Epithelial cell of proximal tubule (primary cell): ENCODE measurements at regions not wholly inside any gene's neighbourhood (a gene's known extent, or its start where the extent isn't known, plus 50 kb on each side); places are given as distances from the start of the nearest gene placed in this dataset.

ENCODE experiments used
- DNase-seq: peaks from one replicate; pipeline ENCODE4 v3.0.0-alpha.2; 2011; ENCODE audit warnings: low read depth
- H3K4me3 ChIP-seq: 2 replicates; pipeline ENCODE4 v1.5.1; 2011; ENCODE audit warnings: low read depth, mild to moderate bottlenecking, low read length
- TF ChIP-seq, protein P1 (sequence below): conservative IDR thresholded peaks from 2 replicates; pipeline ENCODE4 v1.5.1; 2012; ENCODE audit warnings: low read depth, mild to moderate bottlenecking, low read length

DNA sequence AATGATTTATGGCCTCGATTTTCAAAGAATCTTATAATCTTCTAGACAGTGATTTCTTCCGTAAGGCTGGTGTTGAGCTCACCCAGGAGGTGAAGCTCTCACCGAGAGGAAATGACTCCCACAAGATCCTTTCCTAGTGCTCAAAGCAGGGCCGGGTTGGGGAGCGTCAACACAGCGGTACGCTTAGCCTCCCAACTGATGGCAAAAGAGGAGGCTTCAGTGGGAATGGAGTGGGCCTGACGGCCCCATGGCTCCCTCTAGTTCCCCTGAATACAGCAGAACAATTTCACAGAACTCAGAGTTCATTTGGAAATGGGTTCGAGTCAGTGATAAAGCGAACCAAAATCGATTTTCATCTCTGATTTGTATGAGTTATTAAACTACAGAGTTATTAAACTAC, 449.5 kb downstream of the KLF12 start:
- TF ChIP-seq, protein P1, sequence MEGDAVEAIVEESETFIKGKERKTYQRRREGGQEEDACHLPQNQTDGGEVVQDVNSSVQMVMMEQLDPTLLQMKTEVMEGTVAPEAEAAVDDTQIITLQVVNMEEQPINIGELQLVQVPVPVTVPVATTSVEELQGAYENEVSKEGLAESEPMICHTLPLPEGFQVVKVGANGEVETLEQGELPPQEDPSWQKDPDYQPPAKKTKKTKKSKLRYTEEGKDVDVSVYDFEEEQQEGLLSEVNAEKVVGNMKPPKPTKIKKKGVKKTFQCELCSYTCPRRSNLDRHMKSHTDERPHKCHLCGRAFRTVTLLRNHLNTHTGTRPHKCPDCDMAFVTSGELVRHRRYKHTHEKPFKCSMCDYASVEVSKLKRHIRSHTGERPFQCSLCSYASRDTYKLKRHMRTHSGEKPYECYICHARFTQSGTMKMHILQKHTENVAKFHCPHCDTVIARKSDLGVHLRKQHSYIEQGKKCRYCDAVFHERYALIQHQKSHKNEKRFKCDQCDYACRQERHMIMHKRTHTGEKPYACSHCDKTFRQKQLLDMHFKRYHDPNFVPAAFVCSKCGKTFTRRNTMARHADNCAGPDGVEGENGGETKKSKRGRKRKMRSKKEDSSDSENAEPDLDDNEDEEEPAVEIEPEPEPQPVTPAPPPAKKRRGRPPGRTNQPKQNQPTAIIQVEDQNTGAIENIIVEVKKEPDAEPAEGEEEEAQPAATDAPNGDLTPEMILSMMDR, result no peak
- DNase-seq, result no peak

DNA sequence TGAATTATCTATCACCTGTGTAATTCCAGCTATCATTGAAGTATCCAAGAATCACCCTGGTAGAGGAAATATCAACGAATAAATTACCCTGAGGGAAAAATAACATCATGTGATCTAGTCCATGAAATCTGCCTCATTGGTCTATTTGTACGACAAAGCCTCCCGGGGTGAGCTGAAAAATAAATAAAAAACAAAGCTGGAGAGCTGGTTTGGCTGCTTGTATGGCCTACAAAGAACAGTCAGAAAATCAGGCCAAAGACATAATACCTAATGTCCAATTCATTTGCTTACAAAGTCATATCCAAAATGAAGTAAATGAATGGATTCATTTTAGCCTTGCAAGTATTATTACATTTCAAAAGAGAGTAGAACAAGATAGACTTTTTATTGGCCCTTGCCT, 449.9 kb downstream of the KLF12 start:
- no peak overlapping the region for H3K4me3 ChIP-seq
- no peak for DNase-seq
- TF ChIP-seq, protein P1, result no peak

More for the DNA sequence above, 449.5 kb downstream of the KLF12 start:
- no peak overlapping the region for H3K4me3 ChIP-seq

DNA sequence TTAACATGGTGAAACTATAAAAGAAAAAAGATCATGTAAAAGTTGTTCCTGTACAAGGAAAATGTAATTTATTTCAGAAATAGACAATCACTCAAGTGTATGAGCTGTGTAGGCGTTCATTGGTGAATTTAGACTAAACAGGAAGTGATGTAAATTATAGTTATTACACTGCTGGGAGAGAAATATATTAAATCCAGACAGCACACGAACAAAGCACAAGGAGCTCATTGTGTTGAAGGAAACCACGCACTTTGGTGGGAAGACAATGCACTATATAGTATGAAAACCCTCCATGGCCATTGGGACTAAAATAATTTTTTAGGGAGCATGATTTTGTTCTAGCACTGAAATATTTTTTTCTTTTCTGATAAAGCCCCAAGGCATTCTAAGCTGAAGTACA, 450.5 kb downstream of the KLF12 start:
- no peak for DNase-seq
- H3K4me3 ChIP-seq, result no peak overlapping the region
- TF ChIP-seq, protein P1, result no peak

DNA sequence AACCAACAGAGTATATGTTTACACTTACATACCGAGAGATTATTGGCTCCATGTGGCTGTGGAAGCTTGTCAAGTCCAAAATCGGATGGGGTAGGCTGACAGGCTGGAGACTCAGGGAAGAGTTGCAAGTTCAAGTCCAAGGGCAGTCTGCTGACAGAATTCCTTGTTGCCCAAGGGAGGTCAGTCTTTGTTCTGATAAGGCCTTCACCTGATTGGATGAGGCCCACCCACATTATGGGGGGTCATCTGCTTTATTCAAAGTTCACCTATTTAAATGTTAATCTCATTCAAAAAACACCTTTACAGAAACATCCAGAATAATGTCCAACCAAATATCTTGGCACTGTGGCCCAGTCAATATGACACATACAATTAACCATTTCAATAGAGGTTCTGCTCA, 452.4 kb downstream of the KLF12 start:
- DNase-seq, result no peak
- TF ChIP-seq, protein P1, result no peak
- H3K4me3 ChIP-seq, result no peak overlapping the region

DNA sequence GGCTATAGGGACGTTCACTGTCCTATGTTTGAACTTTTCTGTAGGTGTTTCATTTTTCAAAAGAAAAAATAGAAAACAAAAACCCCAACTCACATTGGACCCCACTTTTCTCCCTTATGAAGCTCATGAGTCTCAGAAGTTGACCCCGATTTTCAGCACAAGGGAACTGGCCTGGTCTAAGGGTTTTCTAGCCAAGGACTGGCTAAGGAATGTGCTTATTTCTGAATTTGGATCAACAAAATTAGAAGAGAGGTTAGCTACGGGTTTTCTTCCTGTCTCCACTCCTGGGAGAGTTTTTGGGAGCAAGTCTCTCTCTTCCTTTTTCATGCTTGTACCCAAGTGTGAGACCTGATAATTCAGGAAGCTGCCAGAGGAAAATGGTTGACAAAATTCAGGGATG, 453.2 kb downstream of the KLF12 start:
- H3K4me3 ChIP-seq, result no peak overlapping the region
- TF ChIP-seq, protein P1, result no peak
- DNase-seq, result no peak

DNA sequence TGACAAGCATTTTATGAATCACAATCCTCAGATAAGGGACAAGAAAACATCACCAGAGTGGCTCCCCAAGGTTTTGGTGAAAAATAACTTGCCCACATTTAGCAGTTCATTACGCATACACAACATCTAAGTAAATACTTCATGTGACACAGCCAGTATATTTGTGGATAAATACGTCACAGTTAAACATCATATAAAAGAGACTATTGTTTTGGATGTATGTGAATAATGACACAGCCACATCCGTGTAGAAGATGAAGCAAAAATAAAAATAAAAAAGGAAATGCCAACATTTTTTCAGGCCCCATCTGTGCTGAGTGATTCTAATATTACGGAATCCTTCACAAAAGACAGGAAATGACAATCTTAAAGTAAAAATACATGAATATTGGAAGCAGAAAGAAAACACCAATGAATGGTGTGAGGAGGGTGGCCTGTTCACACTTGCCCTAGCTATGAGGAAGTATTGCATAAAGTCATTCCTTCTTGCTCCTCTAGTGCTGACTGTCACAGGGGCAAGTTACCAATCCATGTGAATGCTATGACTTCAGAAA, 457.1 kb downstream of the KLF12 start:
- DNase-seq, result no peak
- TF ChIP-seq, protein P1, result no peak
- H3K4me3 ChIP-seq, result no peak overlapping the region

DNA sequence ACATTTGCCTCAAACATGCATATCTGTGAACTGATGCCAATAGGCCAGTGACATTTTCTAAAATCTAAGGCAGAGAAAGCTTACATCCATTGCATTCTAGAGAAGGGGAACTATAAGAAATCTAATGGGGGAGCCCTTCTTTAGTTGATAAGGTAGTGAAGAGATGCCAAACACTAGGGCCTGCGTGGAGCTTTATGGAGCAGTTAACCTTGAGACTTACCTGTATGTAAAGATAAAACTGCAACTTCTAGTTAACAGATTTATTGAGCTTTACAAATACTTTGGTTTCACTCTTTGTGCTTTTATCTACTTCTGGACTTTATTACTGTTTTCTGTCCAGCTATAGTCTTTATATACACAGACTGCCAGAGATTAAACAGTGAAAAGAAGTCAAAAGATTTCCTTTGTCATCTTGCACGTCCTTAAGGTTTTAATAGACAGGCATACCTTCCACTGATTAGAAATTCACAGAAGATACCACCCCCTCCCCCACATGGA, 457.6 kb downstream of the KLF12 start:
- no peak for DNase-seq
- TF ChIP-seq, protein P1, result no peak
- no peak overlapping the region for H3K4me3 ChIP-seq
